GM04504 (cell line): ENCODE measurements at regions not wholly inside any gene's neighbourhood (a gene's known extent, or its start where the extent isn't known, plus 50 kb on each side); places are given as distances from the start of the nearest gene placed in this dataset.
"Not testable (repeated sequence)": the region's sequence is repeated elsewhere in the genome, so short reads cannot be mapped to it uniquely, and the experiment has no call there.

Experiments
- DNase-seq: peaks from one replicate; pipeline ENCODE4 v3.0.0-alpha.2; 2012; ENCODE audit warnings: low read depth

DNA sequence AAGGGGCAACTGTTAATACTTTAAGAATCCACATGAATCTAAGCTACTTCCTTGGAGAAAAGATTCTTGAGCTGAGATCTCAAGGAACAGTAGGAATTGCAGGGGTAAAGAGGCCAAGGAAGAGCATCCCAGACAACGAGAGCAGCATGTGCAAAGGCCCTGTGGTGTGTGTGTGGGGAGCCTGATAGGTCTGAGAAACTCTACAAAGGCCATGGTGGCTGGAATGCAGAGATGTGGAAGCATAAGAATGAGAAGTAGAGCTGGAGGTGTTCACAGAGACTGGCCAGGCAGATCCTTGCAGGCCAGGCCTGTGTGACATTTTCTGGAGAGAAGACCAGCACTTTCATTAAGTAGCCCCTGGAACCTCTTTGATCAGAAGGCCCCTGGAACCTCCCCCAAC is 105.8 kb upstream of the GRK3 start:
- DNase-seq, result not testable (repeated sequence)

DNA sequence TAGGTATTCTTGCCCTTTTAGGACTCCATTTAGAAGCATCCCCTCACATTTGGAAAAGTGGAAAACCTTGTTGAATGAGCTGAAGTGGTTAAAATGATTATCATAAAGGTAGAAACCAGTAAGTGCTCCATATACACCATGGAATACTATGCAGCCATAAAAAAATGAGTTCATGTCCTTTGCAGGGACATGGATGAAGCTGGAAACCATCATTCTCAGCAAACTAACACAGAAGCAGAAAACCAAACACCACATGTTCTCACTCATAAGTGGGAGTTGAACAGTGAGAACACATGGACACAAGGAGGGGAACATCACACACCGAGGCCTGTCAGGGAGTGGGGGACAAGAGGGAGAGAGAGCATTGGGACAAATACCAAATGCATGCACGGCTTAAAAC is 103.8 kb upstream of the GRK3 start:
- not testable (repeated sequence) for DNase-seq

DNA sequence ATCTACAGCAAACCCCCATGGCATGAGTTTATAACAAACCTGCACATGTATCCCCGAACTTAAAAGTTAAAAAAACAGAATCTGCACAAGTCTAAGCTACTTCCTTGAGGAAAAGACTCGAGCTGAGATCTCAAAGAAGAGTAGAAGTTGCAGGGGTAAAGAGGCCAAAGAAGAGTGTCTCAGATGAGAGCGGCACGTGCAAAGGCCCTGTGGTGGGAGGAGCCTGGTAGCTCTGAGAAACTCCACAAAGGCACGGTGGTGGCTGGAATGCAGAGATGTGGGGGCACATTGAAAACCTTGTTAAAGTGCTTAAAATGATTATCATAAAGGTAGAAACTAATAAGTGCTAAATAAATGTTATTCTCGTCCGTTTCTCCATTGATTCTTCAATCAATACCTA is 103.2 kb upstream of the GRK3 start:
- DNase-seq, result no peak

DNA sequence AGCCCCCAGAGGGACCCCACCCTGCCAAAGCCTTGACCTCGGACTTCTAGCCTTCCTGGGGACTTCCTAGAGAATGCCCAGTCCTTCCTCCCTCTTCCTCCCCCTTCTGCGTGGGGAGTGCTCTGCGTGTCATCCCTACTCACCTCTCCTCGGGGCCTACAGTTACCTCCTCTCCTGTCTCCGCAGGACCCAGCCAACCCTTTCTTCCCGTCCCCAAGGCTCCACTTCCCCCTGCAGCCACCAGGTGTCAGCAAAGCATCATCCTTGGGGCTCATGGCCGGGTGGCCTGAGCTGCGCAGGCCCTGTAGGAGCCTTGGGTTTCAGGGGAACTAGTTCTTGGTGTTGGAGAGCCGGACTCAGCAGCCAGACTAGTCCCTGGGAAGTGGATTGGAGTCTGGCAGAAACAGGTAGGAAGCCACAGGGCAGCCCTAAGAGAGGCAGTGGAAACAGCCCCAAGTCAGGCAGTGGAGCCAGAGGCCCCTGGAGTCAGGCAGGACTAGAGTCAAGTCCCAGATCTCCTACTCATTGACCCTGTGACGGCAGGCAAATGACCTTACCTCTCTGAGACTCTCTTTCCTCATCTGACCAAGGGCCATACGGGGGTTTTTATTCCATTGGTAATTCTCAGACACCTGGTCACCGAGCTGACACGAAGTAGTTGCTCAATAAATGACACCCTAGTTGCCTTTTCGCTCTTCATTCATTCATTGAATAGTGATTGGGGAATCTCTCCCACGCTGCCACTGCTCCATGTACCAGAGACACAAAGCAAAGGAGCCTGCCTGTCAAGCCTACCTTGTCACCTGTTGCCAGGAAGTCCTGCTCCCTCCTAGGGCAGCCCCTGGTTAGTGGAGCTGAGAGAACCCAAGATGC is 101.8 kb upstream of the GRK3 start:
- DNase-seq, result peak; percentile 36

DNA sequence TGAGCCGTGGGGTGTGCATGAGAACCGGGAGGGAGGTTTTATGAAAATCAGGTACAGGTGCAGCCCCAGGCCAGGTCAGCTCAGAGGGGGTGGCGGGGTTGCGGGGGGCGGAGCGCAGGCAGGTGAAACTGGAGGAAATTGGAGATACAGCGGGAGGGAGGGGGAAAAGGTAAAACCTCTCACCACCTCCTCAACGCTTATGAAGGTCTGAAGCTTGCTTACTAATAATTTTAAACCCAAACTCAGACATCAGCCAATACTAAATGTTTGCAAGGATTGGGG is 101.2 kb upstream of the GRK3 start:
- DNase-seq, result not testable (repeated sequence)

DNA sequence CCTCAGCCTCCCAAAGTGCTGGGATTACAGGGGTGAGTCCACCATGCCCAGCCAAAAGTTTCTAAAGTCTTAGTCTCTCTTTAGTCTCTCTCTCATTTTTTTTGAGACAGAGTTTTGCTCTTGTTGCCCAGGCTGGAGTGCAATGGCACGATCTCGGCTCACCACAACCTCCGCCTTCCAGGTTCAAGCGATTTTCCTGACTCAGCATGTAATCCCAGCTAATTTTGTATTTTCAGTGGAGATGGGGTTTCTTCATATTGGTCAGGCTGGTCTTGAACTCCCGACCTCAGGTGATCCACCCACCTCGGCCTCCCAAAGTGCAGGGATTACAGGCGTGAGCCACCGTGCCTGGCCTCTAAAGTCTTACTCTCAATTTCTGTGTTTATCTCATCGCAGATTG is 100.1 kb upstream of the GRK3 start:
- DNase-seq, result not testable (repeated sequence)

DNA sequence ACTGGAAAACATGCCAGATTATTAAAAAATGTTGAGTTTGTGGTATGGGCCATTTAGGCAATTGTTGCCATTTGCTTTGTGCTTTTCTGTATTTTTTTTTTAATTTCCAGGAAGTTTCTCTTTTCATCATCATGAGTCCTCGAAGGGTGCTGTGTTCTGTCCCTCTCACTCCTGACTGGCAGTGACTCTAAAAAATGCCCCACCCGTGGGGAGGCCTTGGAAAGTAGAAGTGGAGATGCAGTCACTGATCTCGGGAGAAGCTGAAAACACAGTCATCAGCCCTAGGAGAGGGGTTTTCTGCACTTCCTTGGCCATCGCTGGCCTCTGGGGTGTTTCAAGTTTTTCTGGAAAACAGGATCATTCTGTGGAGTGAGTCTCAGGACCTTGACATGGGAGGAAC is 98.5 kb upstream of the GRK3 start:
- no peak for DNase-seq

DNA sequence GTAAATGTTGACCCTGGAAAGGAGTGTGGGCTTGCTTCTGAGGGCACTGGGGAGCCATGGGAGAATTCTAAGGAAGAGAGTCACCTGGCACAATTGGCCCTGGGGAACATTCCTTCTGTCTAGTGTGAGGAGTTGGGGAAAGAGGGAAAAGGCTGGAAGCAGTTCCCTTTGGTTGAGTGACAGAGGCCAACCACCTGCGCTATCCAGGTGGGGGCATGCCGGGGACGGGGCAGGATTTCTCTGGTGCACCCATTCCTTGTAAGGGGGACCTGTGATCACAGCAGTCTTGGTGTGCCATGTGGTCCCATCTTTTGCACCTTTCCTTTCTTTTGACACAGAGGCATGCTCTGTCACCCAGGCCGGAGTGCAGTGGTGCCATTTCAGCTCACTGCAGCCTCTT is 92.1 kb upstream of the GRK3 start:
- no peak for DNase-seq

DNA sequence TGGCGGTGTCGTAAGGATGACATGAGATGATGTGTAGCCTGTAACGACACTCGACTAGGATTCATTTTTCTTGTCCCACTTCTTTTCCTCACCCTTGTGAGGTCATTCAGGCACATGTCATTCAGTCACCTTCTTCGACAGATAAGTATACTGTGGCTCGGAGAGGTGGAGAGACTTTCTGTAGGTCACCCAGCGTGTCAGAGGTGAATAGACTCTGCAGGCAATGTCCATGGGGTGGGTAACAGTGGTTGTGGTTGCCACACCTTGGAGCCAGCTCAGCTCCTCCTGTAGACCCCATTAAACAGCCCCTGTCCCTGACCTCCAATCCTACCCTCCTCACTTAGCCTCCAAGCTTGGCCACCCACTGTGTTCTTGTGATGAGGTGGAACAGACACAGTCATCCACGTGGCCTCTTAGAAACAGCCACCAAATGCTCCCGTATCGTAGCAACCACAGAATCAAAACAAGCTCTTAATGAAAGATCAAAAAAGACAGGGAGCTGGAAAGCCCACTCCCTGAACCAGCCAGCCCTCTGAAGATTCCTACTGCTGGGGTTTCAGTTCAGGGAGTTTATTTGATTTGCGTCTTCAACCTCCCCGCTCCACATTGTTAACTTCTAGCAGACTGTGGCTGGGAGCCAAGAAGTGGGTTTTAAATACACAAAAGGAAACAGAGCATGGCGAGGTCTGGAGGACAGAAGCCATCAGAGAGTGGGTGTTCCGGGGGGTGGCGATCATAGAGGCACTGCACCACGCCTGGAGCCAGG is 89.0 kb upstream of the GRK3 start:
- DNase-seq, result no peak

DNA sequence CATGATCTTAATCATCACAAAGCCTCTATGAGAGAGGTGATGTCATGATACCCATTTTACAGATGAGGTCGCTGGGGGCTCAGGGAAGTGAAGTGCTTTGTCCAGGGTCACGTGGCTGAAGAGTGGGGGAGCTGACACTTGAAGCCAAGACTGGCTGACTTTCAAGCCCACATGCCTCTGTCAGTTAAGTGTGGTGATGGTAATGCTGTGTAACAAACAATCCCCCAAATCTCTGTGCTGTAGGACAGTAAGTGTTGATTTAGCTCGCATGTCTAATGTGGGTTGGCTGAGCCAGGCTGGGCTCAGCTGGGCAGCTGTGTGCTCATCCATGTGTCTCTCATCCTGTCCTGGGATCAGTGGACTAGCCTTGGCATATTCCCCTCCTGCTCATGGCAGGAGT is 87.1 kb upstream of the GRK3 start:
- DNase-seq, result no peak

DNA sequence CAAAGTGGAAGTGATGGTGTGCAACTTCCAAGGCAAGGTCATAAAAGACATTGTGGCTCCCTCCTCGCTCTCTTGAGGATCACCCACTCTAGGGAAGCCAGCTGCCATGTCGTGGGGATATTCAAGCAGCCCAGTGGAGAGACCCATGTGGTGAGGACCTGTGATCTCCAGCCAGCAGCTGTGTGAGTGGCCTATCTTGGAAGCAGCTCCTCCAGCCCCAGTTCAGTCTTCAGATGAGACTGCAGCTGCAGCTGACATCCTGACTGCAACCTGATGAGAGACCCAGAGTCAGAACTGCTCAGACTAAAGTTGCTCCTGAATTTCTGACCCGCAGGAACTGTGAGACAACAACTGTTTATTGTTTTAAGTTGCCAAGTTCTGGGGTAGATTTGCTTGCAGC is 86.4 kb upstream of the GRK3 start:
- DNase-seq, result no peak

DNA sequence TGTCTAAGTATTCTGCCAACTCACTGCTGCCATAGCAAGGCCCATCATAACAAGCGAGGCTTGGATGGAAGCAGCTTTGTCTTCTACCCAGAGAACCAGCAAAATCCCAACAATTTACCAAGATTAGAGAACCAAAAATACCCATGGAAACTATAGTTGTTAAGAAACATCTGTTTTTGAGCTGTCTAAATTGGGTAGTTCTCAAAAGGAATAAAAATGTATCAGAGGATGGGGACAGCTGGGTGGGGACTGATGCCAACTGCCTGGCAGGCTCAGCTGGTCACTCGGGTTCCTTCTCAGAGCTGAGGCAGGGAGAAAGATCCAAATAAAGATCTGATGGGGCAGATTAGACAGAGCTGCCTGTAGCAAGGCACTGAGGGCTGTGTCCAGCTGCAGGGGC is 85.9 kb upstream of the GRK3 start:
- no peak for DNase-seq

DNA sequence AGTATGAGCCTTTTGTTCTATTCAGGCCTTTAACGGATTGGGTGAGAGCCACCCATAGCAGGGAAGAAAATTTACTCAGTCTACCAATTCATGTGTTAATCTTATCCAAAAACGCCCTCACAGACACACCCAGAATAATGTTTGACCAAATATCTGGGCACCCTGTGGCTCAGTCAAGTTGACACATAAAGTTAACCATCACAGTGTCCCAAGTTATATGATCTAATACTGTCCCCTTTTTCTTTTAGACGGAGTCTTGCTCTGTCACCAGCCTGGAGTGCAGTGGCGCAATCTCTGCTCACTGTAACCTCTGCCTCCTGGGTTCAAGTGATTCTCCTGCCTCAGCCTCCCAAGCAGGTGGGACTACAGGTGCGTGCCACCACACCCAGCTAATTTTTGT is 83.6 kb upstream of the GRK3 start:
- DNase-seq, result not testable (repeated sequence)

DNA sequence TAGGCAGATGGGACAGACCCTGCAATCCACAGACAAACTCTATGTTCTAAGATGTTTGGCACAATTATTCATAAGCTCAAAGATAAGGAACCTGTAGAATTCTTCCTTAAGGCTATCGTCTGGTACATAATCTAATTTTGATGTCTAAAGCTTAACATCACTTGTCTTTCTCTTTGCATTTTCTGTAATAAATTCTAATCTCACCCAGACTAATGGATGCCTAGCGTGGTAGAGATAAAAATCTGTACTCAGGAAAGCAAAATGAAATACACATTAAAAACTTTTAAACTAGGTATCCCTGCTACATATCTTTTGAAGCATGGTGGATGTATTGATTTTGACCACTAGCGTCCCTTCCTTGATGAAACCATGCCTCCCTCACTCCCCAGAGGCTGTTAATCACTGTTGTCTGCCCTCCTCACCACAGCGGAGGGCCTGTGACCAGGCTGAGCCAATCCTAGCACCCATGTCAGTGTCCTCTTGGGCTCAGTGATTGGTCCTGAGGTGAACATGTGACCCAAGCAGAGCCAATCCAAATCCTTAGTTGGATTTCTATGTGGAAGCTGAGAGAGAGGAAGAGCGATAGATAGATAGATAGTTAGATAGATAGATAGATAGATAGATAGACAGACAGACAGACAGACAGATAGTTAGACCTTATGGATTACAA is 82.2 kb upstream of the GRK3 start:
- no peak for DNase-seq

DNA sequence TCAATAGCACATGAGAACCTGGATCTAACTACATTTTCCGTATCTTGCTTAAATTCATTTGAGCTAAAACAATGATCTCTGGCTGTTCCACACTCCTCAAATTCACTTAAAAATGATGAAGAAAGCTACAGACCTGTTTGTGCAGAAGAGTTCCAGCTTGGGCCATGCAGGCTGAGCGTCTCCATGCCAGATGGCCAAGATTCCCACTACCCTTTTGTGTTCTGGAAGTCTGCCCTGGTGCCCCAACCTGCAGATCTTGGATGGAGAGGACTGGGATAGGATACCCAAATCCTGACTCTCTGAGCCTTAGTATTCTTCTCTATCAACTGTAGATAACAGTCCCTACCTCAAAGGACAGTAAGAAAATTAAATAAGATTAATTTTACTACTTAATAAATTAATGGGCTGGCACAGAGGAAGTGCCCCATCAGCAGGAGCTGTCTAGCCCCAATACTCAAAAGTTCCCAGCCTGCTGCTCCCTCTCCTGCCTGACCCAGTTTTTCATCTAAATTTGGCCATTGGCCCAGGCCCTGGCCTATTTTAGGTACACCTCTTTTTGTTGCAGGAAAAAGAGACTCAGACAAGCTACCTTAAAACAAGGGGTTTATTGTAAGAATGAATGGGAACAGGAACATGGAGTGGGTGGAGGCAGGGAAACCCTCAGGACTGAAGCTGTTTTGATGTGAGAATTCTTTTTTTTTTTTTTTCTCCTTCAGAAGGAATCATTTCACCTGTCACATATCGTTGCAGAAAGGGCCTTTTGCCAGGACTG is 81.4 kb upstream of the GRK3 start:
- no peak for DNase-seq

DNA sequence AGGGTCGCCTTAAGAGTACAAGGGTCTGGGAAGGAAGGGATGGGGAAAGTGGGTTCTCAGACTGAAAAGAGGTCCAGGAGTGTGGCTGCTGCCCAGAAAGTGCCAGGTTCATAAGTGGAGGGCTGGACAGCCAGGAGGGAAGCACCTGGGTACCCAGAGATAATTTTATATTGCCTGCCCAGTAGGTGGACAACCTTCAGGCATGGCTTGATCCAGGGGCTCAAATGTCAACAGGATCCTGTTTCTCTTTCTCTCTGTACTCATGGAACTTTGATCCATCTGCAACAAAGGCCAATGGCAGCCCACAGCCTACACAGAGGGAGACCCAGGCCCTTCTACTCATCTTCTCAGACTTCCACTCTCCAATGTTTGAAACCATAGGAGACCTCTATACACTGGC is 80.5 kb upstream of the GRK3 start:
- DNase-seq, result no peak

DNA sequence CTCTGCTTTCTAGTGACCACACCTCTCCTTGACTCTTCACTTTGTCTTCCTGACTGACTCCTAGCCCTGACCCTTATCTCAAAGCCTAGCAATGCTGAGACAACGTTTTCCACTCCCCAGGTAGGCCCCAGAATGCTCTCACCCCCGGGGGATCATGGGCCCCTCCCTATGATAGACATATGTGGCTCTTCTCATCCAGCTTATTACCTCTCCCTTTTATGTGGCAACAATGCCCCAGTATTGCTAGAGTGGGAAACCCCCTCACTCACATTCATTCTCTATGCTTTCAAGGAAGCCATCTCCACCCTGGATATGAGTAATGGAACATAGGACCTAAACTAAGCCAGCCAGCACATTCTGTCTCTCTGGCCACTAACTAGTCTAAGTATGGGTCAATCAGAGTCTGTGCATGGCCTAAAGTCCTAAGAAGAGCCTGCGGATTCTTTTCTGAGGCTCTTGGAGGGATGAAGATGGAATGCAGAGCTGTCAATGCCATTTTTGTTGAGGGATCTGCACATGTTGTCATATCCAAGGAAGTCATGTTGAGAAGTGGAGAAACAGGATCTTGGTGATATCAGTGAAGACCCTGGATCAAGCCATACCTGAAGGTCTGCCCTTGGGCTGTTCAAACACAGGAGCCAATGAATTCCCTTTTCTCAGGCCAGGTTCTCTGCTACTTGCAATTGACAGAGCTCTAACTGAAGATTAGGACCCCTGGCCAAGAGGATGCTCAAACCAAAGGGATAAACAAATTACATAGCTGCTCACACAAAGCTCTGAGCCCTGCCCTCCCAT is 79.8 kb upstream of the GRK3 start:
- DNase-seq, result no peak

DNA sequence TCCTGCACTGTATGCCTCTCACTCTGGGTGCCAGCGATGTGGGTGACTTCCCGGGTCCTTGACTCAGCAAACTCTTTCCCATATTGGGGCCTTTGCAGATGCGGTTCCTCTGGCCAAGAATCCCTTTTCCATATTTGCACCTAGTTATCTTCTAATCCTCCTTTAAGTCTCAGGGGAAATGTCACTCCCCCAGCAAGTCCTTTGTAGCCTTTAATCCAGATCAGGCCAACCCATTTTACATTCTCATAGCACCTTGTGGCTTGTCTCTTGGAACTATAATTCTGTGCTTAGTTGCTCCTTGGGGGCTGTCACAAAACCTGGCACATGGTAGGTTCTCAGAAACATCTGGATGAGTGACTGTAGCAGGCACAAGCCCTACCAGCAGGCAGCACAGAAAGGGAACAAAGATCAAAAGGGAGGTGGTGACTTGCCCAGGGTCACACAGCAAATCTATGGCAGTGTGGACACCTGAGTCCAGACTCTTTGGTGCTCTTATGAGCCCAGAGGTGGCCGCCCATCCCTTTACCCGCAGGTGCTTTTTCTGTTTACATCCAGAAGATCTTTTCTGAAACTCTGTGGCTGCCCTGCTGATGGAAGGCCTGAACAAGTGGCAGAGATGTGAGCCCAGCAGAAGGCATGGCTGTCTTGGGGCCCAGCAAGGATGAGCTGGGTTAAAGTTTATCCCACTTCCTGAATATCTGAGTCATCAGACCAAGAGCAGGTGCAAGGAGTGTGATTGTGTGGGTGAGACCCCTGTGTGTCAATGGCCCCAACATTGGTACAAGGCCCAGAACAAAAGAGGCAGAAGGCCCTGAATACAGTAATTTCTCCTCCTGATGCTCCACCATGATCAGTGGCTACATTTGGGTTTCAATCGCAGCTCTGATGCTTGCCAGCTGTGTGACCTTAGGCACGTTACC is 78.6 kb upstream of the GRK3 start:
- no peak for DNase-seq

DNA sequence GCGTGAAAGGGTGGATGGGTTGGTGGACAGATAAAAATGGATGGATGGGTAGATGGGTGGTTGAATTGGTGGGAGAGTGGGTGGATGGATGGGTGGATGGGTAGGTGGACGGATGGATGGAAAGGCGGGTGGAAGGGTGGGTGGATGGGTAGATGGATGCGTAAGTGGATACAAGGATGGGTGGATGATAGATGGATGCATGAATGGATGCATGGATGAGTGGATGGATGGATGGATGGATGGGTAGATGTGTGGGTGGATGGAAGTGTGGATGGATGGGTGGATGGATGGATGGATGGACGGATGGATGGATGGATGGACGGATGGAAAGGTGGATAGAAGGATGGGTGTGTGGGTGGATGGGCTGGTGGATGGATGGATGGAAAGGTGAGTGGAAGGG is 77.0 kb upstream of the GRK3 start:
- no peak for DNase-seq

DNA sequence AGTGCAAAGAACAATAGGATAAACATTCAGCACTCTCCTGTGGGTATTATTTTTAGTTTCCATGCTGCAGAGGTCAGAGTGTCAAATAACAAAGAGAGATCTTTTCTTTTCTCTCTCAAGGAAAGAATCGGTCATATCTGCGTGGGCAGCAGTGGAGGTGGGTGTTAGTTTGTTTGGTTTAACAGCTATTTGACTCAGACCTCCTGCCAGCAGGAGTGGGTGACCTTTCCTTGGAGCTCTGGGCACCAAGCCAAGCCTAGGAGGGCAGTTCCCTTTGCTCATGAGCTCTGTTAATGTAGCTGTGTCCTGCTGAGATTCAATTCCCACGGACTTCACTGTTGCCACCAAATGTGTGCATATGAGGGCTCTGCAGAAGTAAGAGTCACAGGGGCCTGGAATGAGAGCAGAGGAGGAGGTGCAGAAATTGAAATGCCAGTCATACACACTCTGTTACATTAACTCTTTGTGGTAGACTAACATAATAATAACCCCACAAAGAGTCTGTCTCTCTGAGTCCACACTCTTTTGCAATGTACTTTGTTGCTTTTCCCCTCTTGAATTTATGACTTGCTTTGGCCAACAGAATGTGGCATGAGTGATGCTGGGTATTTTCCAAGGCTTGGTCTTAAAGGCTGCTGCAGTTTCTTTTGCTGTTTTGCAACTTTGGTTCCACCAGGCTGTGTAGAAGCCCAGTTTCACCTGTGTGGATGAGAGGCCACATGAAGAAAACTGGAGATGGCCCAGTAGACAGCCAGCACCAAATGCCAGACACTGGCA is 76.0 kb upstream of the GRK3 start:
- peak; percentile 50 for DNase-seq
